ENCODE measurements at regions not wholly inside any gene's neighbourhood (a gene's known extent, or its start where the extent isn't known, plus 50 kb on each side); places are given as distances from the start of the nearest gene placed in this dataset.

GRCh38 chr19:56971230-56971629 lies 130.7 kb upstream of the PEG3 start:
- TF ChIP-seq POLR2AphosphoS5 (IDR thresholded peaks at IDR 0.05) (no peak), CTCF (IDR thresholded peaks at IDR 0.05) (no peak), POLR2A (IDR thresholded peaks at IDR 0.05) (no peak)
